ENCODE measurements at regions not wholly inside any gene's neighbourhood (a gene's known extent, or its start where the extent isn't known, plus 50 kb on each side); places are given as distances from the start of the nearest gene placed in this dataset.

DNA sequence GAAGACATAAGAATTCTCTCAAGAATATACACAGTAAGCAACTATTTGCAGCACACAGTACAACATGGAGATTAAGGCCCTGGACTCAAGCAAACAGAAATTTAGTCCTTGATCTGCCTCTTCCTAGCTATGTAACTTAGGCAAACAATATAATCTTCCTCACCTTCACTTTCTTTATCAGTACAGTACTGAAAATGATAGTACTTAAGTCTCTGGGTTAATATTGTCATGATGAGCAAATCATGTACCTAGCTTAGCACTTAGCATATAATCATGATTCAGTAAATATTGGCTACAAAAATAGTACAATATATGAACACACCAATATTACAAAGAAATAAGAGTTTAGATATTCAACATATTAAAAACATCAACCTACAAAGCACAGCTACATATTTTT, 320.5 kb downstream of the HACE1 start:
- TF ChIP-seq, protein P1, sequence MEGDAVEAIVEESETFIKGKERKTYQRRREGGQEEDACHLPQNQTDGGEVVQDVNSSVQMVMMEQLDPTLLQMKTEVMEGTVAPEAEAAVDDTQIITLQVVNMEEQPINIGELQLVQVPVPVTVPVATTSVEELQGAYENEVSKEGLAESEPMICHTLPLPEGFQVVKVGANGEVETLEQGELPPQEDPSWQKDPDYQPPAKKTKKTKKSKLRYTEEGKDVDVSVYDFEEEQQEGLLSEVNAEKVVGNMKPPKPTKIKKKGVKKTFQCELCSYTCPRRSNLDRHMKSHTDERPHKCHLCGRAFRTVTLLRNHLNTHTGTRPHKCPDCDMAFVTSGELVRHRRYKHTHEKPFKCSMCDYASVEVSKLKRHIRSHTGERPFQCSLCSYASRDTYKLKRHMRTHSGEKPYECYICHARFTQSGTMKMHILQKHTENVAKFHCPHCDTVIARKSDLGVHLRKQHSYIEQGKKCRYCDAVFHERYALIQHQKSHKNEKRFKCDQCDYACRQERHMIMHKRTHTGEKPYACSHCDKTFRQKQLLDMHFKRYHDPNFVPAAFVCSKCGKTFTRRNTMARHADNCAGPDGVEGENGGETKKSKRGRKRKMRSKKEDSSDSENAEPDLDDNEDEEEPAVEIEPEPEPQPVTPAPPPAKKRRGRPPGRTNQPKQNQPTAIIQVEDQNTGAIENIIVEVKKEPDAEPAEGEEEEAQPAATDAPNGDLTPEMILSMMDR (IDR thresholded peaks at IDR 0.05): no peak
- no peak for TF ChIP-seq POLR2A (IDR thresholded peaks at IDR 0.05)
- TF ChIP-seq POLR2AphosphoS5 (IDR thresholded peaks at IDR 0.05): no peak
- no peak for TF ChIP-seq EP300 (IDR thresholded peaks at IDR 0.05)
